ENCODE measurements at regions not wholly inside any gene's neighbourhood (a gene's known extent, or its start where the extent isn't known, plus 50 kb on each side); places are given as distances from the start of the nearest gene placed in this dataset.

DNA sequence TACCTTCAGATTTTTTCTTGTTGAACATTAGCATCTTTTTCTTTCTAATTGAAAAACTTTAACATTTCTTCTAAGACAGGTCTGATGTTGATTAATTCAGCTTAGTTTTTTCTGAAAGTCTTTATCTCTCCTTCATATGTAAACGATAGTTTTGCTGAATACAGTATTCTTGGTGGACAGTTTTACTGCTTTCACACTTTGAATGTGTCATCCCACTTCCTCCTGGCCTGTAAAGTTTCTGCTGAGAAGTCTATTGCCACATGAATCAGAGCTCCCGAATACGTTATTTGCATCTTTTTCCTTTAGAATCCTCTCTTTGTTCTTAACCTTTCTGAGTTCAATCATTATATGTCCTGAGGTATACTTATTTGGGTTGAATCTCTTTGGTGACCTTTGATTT lies 344.2 kb downstream of the OLFM3 start:
- DNase-seq (ENCODE audit: low read depth in 4 of 4, low spot score in 3 of 4): no peak

DNA sequence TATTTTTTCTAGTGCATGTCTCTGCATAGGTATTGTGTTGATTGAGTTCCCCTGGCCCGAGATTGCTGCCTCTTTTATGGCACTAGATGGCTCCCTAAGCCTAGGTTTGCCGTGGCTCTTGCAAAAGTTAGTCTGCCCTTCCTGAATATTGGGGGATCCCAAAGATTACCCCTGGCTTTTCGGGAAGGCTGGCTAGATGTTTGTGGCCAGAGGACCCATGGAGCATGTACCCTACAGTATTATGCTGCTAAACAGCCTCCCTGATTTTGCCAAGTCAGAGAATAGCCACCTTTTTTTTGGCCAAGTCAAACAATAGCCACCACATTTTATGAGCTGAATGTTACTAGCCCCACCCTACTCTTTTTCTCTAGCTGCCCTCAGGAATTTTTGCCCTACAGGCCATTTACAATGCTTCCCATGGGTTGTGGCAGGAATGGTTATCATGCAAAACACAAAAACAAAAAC lies 343.2 kb downstream of the OLFM3 start:
- DNase-seq (ENCODE audit: low read depth in 4 of 4, low spot score in 3 of 4): peak in 1 of 4 donors; percentile 10

GRCh38 chr1:101664726-101665125 lies 332.0 kb downstream of the OLFM3 start:
- DNase-seq (ENCODE audit: low read depth in 4 of 4, low spot score in 3 of 4): no peak

DNA sequence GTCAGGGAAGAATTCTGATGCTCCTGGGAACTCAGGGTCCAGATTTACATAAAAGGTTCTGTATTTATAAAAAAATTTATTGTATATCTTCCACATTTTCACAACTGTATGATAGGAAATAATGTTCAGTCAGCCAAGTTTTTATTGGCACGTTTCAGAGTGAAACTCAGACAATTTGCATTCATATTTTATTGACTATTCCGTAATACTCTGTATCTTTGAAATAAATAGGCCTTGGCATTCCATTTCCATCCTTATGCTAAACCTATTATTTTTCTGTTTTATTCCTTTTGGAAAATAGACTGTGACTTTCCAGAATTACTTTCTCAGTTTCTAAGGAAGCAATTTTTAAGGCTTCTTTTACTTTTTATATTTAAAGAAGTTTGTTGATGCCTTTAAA lies 329.0 kb downstream of the OLFM3 start:
- no peak for DNase-seq (ENCODE audit: low read depth in 4 of 4, low spot score in 3 of 4)

DNA sequence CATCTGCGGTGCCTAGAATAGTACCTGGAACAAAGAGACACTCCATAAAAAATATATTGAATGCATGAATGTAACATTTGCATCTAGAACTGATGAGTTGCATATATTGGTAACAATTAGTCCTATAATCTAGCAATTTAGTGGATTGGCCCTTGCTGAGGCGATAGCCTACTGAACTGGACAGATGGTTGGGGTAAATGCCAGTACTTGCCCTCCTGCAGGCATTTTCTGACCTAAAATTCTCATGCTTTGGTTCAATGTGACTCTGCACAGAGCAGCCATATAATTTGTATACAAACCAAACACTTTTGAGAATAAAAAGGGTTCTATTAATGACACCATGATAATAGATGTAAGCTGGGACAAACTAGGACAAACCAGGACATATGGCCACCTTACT lies 313.6 kb downstream of the OLFM3 start:
- no peak for DNase-seq (ENCODE audit: low read depth in 4 of 4, low spot score in 3 of 4)

DNA sequence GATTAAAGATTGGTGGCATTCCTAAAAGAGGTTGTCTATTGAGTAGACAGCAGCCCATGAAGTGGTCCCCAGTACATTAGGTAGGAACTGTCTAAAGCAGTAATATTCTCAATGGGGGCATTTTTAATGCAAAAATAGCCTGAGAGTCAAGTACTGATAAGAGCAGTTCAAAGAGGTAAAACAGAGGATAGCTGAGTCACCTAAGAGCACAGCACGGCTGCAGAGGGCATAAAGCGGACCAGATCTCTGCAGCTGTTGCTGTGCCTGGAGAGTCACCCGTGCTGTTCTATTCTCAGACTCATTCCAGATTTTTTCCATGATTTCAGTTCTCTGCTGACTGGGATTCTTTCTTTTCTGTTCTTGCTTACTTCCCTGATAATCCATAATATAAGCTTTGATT lies 313.2 kb downstream of the OLFM3 start:
- DNase-seq (ENCODE audit: low read depth in 4 of 4, low spot score in 3 of 4): no peak

DNA sequence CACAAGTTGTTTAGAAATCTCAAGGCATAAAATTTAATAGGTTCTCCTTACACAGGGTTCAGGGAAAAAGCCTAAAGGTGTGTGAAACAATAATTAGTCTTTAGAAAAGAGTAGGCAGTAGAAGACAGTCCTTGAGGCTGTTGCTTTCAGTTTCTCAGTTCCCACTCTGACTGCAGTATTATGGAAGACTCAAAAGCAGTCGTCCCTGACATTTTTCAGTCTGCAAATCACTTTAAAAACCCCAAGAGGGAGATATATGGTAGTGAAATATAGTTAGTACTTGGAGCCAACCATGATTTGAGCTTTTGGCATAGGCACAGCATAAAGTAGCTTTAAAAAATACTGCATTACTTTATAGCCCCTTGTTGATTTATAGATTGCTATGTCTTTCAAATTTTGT lies 299.7 kb downstream of the OLFM3 start:
- DNase-seq (ENCODE audit: low read depth in 4 of 4, low spot score in 3 of 4): peak in 1 of 4 donors; percentile 10

DNA sequence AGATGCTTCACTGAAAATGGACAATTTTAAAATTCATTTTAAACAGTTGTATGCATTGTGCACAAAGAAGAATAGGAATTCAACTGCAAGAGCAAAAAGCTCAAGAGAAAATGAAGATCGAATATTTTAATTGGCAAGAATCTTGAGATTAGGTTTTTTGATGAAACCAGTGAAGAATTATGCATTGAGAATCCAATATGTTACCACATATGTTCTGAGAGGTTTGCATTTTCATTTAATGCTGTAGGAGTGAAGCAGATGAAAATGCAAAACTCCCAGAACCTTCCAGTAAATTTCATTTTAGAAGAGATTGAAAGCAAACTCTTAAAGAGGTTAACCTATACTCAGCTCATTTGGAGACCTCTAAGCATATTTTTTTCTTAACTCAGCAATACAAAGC lies 298.0 kb downstream of the OLFM3 start:
- no peak for DNase-seq (ENCODE audit: low read depth in 4 of 4, low spot score in 3 of 4)

- DNase-seq (ENCODE audit: low read depth in 4 of 4, low spot score in 3 of 4): no peak
Measured at GRCh38 chr1:101704895-101705294, 291.8 kb downstream of the OLFM3 start.

DNA sequence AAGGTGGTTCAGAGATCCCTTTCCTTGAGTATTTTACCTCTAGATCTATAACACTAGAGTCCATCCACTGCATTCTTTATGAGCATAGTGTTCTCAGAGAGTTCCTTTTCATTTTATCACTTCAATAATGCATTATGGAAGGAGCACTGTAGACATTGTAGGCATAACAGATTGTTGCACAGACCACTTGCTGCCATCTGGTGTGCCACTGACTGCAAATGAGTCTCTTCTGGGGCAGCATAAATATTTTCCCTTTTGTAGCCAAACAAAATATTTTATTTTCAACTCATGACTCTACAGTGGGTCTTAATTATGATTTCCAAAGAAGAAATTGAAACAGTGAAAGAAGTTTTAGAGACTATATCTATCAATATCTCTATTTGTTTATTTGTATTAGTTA lies 290.4 kb downstream of the OLFM3 start:
- DNase-seq (ENCODE audit: low read depth in 4 of 4, low spot score in 3 of 4): no peak

- no peak for DNase-seq (ENCODE audit: low read depth in 4 of 4, low spot score in 3 of 4)
Measured at GRCh38 chr1:101709721-101710120, 287.0 kb downstream of the OLFM3 start.

GRCh38 chr1:101713760-101714159 lies 283.0 kb downstream of the OLFM3 start:
- no peak for DNase-seq (ENCODE audit: low read depth in 4 of 4, low spot score in 3 of 4)

DNA sequence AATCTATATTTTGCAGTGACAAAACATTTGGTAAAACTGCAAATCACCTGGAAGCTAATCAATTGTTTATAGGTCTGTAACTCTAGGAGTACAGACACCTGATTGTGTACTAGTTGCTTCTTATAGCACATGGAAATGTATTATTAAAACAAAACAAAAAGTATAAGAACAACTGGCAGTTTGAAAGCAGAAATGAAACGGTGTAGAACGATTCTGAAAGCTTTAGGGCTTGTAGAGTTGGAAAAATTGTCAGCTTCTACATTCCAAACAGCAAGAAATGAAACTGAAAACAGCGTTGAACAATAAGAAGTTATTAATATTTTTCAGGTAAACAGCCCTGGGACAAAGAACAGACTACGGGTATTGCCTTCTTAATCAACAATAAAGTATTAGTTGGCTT lies 273.3 kb downstream of the OLFM3 start:
- DNase-seq (ENCODE audit: low read depth in 4 of 4, low spot score in 3 of 4): no peak

- no peak for DNase-seq (ENCODE audit: low read depth in 4 of 4, low spot score in 3 of 4)
Measured at GRCh38 chr1:101728029-101728428, 268.7 kb downstream of the OLFM3 start.

DNA sequence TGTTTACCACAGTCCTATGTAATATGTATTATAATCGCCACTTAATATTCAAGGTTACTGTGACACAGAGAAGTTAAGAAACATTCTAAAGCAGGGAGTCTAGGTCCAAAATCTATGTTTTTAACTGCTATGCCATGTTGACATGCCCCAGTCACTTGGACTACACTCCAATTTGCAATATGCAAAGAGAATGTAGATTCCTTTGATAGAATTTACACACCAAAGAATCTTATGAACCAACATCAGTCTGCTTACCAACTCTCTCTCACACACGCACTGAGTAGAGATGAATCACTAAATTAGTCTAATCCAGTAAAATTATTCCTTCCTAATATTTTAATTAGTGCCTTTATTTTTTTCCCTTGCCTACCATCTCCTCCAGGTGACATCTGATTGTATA lies 266.2 kb downstream of the OLFM3 start:
- no peak for DNase-seq (ENCODE audit: low read depth in 4 of 4, low spot score in 3 of 4)

- no peak for DNase-seq (ENCODE audit: low read depth in 4 of 4, low spot score in 3 of 4)
Measured at GRCh38 chr1:101732261-101732660, 264.5 kb downstream of the OLFM3 start.

GRCh38 chr1:101733340-101733739 lies 263.4 kb downstream of the OLFM3 start:
- no peak for DNase-seq (ENCODE audit: low read depth in 4 of 4, low spot score in 3 of 4)

DNA sequence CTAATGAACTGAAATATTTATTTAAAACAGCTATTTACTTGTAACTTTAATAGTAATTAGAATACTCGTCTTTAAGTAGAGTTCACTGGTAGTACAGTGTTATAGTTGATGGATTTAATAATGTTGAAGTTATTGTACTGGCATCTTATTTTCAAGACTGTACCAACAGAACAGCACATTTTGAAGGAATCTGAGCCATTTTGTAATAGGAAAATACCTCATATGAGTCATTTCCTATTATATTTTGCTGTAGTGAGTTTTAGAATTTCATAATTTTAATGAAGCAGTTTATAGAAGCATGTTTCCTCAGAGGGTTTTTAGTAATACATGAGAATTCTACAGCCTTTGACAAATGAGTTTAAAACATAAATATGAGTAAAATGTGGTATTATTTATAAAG lies 258.3 kb downstream of the OLFM3 start:
- DNase-seq (ENCODE audit: low read depth in 4 of 4, low spot score in 3 of 4): no peak

GRCh38 chr1:101739146-101739545 lies 257.6 kb downstream of the OLFM3 start:
- no peak for DNase-seq (ENCODE audit: low read depth in 4 of 4, low spot score in 3 of 4)

- no peak for DNase-seq (ENCODE audit: low read depth in 4 of 4, low spot score in 3 of 4)
Measured at GRCh38 chr1:101739826-101740330, 256.8 kb downstream of the OLFM3 start.

DNA sequence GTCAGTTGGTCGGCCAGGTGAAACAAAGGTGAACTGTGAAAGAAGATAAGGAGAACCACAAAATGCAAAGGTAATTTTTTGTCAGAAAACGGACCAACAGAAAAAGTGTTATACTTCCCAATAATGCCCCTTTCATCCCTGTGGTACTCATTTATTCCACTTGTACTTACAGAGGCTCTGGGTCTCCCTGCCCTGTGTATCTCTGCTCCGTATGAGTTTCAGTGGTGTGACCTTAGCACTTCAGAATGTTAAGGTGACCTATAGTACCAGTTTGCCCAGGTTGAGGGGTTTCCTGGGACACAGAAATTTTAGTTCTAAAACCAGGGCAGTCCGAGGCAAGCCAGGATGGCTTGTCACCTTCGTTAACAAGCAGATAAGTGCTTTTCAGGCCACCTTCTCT lies 254.8 kb downstream of the OLFM3 start:
- DNase-seq (ENCODE audit: low read depth in 4 of 4, low spot score in 3 of 4): no peak

DNA sequence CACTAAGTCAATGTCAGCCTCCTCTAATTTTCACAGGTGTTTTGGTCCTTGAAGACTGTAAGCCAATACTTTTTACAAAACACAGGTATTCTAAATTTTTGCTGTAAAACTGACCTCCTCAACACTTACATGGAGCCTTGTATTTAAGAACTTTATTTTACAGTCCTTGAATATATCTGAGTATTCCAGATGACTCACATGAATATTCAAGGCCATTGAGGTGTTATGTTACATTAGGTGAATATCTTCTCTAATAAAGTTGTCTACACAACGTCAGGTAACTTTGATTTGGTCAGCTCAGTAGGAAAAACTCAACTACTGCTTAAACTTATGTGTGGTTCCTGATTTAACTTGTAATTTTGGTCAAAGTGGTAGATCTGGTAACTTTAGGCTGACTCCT lies 254.2 kb downstream of the OLFM3 start:
- DNase-seq (ENCODE audit: low read depth in 4 of 4, low spot score in 3 of 4): no peak

DNA sequence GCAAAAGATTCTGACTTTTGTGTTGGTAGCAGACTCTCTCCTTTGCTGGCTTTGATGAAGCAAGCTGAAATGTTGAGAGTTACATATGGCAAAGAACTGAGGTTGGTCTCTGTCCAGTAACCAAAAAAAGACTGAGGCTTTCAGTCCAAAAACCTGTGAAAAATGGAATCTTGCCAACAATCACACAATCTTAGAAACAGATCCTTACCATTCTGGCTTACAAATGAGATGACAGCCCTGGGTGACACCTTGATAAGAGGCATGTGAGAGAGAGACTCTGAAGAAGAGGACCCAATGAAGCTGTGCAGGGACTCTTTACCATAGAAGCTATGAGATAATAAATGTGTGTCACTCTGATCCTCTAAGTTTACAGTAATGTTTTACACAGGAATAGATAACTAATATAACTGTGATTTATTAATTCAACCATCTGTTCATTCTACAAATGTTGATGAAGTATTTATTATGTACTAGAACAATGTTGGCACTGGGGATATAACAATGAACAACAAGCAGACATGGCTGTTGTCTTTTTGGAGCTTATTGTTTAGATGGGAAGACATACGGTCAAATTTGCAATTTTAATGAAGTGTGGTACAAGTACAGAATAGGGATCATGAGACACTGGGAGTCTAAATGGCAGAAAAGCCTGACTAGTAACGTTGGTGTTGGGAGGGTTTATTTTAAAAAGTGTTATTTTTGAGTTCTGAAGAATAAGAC lies 251.0 kb downstream of the OLFM3 start:
- no peak for DNase-seq (ENCODE audit: low read depth in 4 of 4, low spot score in 3 of 4)

Measured in right renal pelvis (tissue), 4 donors.